22Rv1 (cell line): ENCODE measurements at regions not wholly inside any gene's neighbourhood (a gene's known extent, or its start where the extent isn't known, plus 50 kb on each side); places are given as distances from the start of the nearest gene placed in this dataset.
"Not testable (repeated sequence)": the region's sequence is repeated elsewhere in the genome, so short reads cannot be mapped to it uniquely, and the experiment has no call there.

Experiments
- H3K27ac ChIP-seq: fragments of 450-650 bp; 2 replicates; pipeline ENCODE4 v1.5.1; 2017
- CTCF ChIP-seq: fragments of 450-650 bp; IDR thresholded peaks from 2 replicates; pipeline ENCODE4 v1.5.1; 2017; ENCODE audit warnings: mild to moderate bottlenecking
- ZFX ChIP-seq: fragments of 450-650 bp; IDR thresholded peaks from 2 replicates; pipeline ENCODE4 v1.6.1; 2017; ENCODE audit warnings: antibody characterized with exemption, borderline replicate concordance

GRCh38 chr6:44038543-44039065 lies 88.6 kb downstream of the MRPL14 start:
- no peak for TF ChIP-seq CTCF
- H3K27ac ChIP-seq, result no peak overlapping the region

- TF ChIP-seq ZFX (no peak), CTCF (no peak)
- H3K27ac ChIP-seq, result no peak overlapping the region
Observed at GRCh38 chr6:44037847-44038542, 89.3 kb downstream of the MRPL14 start.

- not testable (repeated sequence) for H3K27ac ChIP-seq
Observed at GRCh38 chr6:44037276-44037675, 90.0 kb downstream of the MRPL14 start.

GRCh38 chr6:44036699-44037101 lies 90.6 kb downstream of the MRPL14 start:
- TF ChIP-seq ZFX, result no peak
- no peak for TF ChIP-seq CTCF
- H3K27ac ChIP-seq, result no peak overlapping the region

GRCh38 chr6:44036196-44036595 lies 91.1 kb downstream of the MRPL14 start:
- TF ChIP-seq CTCF (no peak), ZFX (no peak)
- H3K27ac ChIP-seq, result no peak overlapping the region

- H3K27ac ChIP-seq, result no peak overlapping the region
- TF ChIP-seq CTCF (no peak), ZFX (no peak)
Observed at GRCh38 chr6:44035621-44036020, 91.6 kb downstream of the MRPL14 start.

- TF ChIP-seq ZFX (no peak), CTCF (no peak)
Observed at GRCh38 chr6:44034931-44035345, 92.3 kb downstream of the MRPL14 start.

GRCh38 chr6:44034391-44034861 lies 92.8 kb downstream of the MRPL14 start:
- TF ChIP-seq CTCF (no peak), ZFX (no peak)
- H3K27ac ChIP-seq, result no peak overlapping the region

More at GRCh38 chr6:44034931-44035345, 92.3 kb downstream of the MRPL14 start:
- no peak overlapping the region for H3K27ac ChIP-seq
